CD4-positive, alpha-beta T cell treated with Interleukin-17A for 4 hours (primary cell): ENCODE measurements at regions not wholly inside any gene's neighbourhood (a gene's known extent, or its start where the extent isn't known, plus 50 kb on each side); places are given as distances from the start of the nearest gene placed in this dataset.
"Not testable (repeated sequence)": the region's sequence is repeated elsewhere in the genome, so short reads cannot be mapped to it uniquely, and the experiment has no call there.

Source experiments
- DNase-seq: peaks from one replicate; pipeline ENCODE4 v3.0.0-alpha.2; 2020; ENCODE audit warnings: mixed read lengths

DNA sequence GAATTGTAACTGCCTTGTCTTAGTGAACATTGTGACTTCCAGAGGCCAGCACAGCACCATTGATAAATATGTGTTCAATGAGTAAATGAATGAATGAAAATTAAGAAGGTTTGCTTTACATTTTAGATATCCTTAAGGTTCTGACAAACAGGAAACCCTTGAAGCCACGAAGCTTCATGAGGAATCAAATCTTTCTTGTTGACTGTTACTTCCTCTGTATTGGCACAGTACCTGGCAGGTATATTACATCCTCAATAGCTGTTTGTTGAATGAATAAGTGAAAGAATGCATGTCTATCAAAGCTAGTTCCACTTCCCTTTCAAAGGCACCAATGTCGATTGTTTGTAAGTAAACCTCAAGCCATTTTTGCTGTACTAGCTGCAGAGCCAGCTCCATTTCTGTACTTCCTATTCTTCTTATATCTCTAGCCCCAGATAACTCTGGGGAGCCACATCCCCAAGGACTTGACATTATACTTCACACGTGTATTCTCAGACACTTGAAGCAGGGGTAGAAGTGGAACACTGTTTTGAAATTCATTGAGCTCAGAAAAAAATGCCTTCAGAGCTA is 140.3 kb upstream of the RAG2 start:
- no peak for DNase-seq

DNA sequence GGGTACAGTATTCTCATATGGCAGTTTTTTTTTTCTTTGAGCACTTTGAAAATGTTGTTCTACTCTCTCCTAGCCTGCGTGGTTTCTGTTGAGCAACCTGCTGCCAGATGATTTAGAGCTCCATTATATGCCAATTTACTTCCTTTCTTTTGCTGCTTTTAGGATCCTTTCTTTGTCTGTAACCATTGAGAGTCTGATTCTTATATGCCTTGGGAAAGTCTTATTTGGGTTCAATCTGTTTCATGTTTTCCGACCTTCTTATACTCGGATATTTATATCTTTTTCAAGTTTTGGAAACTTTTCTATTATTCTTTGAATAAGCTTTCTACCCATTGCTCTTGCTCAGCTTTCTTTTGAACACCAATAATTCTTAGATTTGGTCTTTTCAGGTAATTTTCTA is 138.1 kb upstream of the RAG2 start:
- no peak for DNase-seq

DNA sequence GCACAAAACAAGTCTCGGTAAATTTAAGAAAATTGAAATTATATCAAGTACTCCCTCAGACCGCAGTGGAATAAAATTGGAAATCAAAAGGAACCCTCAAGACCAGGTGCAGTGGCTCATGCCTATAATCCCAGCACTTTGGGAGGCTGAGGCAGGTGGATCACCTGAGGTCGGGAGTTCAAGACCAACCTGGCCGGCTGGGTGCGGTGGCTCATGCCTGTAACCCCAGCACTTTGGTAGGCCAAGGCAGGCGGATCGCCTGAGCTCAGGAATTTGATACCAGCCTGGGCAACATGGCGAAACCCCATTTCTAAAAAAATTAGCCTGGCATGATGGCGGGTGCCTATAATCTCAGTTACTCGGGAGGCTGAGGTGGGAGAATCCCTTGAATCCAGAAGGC is 135.7 kb upstream of the RAG2 start:
- DNase-seq: not testable (repeated sequence)

DNA sequence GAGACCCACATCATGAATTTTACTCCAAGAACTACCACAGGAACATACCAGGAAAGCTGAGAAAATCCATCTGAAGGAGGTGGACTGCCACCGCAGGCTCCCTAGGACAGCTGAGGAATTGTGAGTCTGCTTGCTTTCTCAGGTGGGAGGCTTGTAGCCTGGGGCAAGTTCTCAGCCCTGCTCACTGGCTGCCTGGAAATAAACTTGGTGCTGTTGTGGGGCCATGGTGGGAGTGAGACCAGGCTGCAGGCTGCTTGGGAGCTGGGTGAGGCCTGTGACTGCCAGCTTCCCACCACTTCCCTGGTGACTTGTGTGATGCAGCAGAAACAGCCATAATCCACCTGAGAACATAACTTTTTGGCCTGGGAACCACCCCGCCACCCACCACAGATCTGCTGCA is 132.7 kb upstream of the RAG2 start:
- no peak for DNase-seq

DNA sequence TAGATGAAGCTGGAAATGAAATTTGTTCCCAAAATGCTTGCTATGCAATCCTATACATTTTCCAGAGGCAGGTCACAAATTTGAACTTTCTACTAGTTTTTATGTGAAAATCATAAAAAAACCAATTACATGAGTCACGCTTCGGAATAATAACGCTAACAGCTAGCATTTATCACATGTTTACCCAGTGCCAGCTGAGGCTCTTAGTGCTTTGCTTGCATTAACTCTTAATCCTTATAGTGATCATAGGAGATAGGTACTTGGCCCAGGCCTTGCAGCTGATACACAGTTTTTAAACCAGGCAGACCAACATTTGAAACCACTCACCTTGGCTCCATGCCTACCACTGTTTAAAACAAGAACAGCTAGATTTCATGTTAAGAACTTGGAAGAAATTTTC is 131.8 kb upstream of the RAG2 start:
- DNase-seq: no peak

DNA sequence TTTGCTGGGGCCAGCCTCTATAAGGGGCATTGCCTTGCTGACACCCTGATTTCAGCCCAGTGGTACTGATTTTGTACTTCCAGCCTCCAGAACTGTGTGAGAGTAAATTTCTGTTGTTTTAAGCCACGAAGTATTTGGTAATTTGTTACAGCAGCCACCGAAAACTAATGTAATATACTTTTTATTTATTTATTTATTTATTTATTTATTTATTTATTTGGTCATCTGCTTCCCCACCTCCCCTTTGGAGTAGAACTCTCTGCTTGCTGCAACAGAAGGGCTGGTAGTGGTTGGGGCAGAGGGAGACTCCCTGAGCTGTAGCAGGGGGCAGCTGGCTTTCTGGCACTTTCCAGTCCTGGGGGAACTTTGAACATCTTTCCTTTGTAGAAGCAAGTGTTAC is 128.4 kb upstream of the RAG2 start:
- no peak for DNase-seq

DNA sequence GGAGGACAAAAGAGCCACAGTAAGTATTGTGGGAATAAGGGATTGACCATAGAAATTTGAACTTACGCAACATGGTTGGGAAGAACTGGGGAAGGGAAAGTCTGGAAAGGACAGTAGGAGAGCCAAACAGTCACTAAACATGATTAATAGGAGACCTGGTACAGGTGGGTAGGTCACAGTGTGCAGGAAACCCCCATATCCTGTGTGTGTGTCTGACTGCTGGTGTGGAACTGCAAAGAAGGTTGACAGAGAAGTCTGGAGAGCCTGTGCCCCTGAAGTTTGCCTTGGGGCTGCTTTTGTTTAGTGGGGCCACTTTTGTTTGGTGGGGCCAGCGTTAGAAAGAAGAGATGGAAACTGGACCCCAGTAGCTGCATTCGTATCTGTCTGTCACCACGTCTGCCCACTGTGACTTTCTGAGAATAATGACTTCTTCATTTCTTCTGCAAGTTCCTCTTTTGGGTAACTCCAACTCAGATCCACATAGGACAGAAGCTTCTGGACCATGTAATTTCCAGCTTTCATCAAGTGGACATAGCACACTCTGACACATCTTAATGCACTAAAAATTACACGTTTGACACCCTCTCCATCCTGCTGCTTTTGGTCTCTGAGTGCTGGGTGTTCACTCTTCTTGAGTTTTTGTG is 126.8 kb upstream of the RAG2 start:
- DNase-seq: no peak

DNA sequence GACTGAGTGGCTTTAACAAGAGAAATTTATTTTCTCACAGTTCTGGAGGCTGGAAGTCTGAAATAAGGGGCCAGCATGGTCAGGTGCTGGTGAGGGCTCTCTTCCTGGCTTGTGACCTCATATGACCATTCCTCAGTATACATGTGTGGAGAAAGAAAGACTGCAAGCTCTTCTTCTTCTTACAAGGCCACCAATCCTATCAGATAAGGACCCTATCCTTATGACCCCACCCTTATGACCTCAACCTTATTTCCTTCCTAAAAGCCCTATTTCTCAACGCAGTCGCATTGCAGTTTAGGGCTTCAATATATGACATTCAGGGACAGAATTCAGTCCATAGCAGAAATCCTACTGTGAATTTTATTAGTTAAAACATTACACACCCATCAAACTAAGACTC is 124.4 kb upstream of the RAG2 start:
- DNase-seq: no peak

DNA sequence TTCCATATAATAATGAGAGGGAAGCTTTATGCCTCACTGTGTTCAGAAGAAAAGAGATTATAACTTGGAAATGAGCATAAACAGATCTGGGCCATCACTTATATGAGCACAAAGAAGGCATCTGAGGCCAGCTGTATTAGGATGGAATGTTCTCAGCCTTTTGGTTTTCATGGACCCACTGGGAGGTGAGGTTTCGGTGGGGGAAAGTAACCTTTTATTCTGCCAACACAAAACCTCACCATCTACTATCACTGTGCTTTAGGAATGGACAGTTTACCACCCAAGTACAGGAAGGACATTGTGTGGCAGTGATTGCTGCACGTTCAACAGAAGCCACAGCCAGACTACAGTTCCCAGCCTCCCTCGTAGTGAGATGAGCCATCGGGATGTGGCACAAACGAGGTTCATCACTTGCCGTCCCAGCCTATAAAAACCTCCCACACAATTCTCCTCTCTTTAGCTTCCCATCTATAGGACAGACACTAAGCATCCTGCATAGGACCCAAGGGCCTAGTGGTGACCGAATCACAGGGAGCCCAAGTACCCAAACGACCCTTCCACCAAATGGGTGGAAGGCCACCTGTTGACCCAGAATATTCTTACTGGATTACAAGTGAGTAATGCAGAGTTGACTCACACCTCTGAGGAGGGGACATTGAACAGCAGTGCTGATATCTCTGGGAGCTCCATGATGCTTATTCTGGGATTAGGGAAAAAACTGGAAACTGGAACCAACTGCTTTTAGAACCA is 121.5 kb upstream of the RAG2 start:
- no peak for DNase-seq

DNA sequence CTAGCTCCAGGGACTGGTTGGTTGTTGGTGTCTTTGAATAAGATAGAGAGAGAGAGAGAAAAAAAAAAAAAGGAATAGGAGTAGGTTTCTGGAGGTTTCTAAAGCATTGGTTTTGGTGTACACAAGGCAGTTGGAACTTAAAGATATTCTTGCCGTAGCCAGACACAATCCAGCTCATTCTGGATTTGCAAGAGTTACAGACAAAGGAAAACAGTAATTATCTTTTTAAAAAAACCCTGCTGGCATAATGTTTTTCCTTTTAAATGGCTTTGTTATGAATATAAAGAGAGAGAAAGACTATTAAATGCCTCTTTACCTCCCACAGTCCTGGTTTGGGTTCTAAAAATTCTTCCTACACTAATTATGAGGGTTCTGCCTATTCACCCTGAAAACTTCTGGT is 120.4 kb upstream of the RAG2 start:
- DNase-seq: no peak

DNA sequence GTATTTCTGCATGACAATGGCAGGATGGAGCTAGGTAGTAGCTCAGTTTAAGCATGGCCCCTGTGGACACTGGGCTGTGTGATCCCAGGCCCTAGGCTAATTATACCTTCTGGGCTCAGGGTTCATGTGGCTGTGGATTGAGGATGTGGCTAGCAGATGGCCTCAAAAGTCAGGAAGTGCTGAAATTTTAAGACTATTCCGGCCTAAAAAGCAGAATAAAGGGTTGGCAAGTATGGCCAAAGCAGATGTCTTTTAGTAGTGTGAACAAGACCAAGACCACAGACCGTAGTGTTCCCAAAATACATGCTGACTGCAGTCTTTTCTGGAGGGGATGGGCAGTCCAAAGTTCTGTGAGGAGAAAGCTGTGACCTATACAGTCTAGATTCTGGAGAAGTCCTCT is 115.7 kb upstream of the RAG2 start:
- DNase-seq: no peak

DNA sequence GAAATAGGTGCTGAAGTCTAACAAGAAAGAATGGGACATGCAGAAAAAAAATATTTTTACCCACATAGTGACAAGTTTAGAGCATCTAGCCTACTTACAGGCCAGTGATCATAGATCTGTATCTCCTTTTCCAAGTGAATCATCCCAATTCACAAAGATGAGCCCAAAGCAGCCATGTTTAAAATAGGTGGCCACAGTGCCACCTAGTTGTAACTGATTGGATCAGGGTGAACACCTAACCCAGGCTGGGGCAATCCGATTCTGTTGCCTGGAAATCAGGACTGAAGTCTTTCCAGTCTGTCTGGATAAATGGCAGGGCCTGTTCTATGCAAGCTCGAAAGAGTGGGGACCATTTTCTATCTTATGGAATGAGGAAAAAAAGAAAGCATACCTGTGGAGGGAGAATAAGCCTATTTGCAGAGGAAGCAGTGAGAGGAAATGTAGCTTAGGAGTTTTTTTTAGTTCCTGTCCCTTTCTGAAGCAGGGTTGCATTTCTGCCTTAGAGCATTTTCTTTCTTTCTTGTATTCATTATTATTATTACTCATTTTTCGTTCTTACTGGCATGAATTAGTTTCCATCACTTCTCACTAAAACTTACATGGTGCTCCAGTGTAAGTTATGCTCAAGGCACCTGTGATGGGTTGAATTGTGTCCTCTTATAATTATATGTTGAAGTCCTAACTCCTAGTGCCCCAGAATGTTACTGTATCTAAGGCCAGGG is 113.2 kb upstream of the RAG2 start:
- no peak for DNase-seq
